Sciatic nerve (tissue), 2 donors: ENCODE measurements at regions not wholly inside any gene's neighbourhood (a gene's known extent, or its start where the extent isn't known, plus 50 kb on each side); places are given as distances from the start of the nearest gene placed in this dataset.
"Not testable (repeated sequence)": the region's sequence is repeated elsewhere in the genome, so short reads cannot be mapped to it uniquely, and the experiment has no call there.

Experiments used
- ATAC-seq: fragments of 200-7000 bp; cut with Tn5 transposase; one replicate; pipeline ENCODE4 v1.9.1; 2020; ENCODE audit warnings: mild to moderate bottlenecking, moderate library complexity
- DNase-seq: peaks from one replicate; pipeline ENCODE4 v3.0.0-alpha.2; 2020; ENCODE audit warnings: low spot score
- intact Hi-C: fragments of 100-400 bp; cut with DNase I; formaldehyde crosslinking; loops from one replicate; pipeline ENCODE4 v1.14.2; 2022
- donor health status: DM: no; HTN: no; CAD: no.
- donor health status: DM: no; HTN: no; CAD: no.

DNA sequence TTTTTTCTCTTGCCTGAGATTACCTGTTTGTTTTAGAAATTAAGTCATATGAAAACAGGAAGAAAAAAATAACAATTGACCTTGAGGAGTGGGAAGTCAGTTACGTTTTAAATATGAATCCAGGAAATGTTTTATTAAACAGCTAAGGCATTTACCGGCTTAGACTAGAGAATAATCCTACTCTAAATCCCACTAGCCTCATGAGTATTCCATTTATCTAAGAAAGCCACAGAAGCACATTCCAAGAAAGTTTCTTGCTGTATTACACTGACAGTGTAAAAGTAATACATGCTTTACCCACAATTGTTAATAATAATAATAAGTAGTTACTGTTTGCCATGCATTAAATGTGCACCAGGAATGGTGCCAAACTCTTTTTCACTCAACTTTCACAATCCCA, 90.9 kb downstream of the BMP4 start:
- ATAC-seq (no peak), DNase-seq (no peak)
- intact Hi-C loops = no loop called here

DNA sequence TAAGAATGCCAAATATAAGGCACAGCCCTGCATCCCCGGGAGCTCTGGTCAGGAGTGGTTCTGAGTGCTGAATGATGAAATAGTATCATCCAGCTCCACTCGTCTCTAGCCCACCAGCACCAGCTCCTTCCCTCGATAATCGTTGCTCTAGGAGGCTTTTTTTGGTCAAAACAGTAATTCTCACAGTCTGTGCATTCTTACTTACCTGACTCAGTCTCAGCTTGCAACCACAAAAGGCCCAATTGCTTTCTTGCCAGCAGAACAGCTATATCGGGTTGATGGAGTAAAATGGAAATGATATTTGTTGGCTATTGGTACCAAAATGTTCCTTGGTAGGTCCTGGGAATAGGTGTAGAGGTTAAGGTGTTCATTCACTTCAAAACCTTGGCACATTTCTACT, 94.8 kb downstream of the BMP4 start:
- no peak for DNase-seq
- ATAC-seq = no peak
- intact Hi-C loops = no loop called here

DNA sequence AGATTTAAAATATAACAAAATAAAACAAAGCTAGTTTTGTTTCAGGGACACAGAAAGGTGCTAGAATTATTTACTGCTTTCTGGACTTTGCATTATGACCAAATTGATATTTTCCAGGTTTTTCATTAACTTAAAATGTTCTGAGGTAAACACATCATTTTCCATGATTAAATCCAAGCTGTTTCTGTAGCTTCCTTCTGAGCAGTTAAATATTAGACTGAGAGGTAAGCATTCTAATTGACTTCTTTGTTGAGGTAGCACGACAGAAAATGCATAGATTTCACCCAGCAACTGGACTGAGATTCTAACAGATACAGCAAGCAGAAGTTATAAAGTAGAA, 98.3 kb downstream of the BMP4 start:
- DNase-seq (no peak), ATAC-seq (no peak)
- intact Hi-C loops = no loop called here

DNA sequence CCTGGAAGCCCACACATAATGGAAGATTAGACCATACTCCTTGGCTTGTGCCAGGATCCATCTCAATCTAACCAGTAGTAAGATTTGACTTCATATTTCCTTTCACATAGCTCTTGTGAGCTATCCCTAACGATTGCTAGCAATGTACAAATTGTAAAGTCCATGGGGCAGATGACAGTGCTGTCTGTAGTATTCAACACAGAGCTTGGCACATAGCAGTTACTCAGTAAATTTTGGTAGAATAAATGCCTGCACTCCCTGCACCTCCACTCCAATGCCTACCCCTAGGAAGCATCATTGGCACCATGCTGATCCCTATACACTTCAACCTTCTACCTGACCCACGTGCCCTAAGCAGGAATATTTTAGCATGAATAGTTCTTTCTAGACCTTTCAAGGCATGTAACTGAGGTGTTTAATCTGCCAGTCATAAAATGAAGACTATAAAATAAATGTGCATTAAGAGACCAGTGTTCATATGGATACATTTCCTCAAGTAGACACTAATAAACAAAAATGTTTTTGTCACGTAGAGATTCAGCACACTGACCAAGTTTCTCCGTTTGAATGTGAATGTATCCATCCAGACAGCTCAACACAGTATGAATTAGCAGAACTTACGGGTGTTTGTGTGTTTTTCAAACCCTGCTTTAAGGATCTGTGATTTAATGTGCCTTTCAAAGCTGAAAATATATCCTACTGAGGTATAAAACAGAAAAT, 98.8 kb downstream of the BMP4 start:
- ATAC-seq = no peak
- intact Hi-C loops = no loop called here
- DNase-seq = no peak

DNA sequence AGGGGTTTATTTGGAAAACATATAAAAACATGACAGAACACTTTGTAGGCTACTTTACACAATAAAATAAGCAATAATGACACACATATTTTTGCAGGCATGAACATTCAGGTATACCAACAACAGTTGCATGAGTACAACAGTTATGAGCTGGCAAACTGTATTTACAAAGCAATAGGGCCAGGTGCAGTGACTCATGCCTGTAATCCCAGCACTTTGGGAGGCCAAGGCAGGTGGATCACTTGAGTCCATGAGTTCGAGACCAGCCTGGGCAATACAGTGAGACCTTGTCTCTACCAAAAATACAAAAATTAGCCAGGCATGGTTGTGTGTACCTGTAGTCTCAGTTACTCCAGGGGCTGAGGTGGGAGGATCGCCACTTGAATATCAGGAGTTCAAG, 101.1 kb downstream of the BMP4 start:
- ATAC-seq (no peak), DNase-seq (no peak)
- intact Hi-C loops = no loop called here

DNA sequence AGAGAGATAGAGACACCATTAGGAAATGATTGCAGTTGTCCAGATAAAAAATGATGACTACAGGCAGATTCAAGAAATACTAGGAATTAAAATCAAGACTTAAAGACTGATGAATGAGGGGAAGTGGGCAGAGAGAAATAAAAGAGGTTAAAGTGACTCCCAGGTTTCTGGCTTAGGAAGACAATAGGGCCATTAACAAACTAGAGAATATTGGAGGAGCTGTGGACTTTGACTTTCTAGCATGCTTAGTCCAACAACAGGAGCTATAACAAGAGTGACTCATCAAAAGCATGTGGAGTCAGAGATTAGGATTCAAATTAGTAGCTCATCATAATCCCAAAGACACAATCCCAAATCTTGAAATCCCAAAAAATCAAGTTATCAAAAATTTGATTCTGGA, 101.5 kb downstream of the BMP4 start:
- DNase-seq = no peak
- ATAC-seq = no peak
- intact Hi-C loops = no loop called here

DNA sequence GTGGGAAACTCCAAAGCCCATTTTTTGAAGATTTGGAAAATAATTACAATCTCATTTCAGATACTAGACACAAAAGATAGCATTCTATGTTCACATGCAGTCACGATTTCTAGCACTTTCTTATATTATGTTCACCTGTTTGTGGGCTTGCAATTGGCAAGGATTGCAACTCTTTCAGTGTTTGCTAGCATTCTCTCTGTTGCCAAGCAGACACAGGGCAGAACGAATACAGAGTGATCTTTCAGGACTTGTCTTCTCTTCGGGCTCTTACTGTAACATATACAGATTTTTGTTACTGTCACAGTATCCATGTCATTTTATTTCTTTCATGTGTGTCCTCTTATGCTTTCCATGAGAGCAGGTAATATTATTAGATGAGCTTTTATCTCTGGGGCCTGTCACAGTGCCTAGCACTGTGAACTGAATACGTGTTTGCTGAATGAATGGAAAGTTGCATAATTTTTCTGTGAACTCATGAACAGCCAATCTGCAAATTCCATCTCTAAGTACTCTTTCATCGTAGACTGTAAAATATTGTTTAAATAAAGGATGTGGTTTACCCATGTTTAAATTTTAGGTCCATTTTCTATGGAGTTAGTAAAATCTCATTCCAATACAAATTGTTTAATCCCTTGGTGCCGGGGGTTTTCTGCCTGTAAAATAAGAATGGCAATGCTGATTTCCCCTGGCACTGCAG, 105.1 kb downstream of the BMP4 start:
- intact Hi-C loops = no loop called here
- DNase-seq (no peak), ATAC-seq (peak; percentile 50)

DNA sequence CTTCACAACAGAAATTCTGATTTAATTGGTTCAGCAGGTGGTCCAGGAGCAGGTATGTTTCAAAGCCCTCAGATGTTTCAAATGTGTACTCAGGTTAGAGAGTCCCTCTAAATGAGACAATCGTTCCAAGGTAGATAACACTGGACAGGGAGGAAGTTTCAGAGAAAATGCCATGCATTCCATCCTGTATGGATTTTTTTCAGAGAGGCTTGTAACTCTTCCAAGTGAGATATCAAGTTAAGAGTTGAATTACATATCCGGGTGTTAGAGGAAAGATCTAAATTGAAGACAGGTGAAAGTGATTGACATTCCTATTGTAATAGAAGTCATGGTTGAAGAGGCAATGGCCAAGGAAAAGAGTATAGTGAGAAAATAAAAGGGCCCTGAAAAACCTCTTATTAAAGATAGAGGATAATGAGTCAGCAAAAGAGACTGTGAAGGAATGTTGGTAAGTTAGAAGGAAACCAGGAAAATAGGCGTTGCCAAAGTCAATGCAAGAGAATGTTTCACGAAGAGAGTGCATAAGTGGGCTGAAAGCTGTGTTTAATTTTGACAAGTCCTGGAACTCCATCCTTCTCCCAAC, 105.8 kb downstream of the BMP4 start:
- peak; percentile 57 for ATAC-seq

DNA sequence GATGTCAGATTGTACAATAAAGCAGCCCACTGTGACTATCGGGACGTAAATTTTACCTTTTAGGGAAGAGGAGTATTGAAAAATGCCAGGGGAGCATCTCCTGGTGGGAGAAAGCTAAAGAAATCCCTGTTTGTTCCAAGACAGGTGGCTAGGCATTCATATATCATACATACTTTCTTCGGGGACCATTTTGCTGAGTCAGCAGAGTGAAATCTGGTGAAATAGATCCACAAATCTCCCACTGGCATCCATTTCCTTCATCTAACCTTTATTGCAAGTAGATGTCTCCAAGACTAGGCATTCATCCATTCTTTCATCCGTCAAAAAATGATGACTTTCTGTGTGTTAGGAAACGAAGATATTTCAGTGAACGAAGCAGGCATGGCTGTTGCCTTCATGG, 107.1 kb downstream of the BMP4 start:
- intact Hi-C loops = no loop called here
- DNase-seq = no peak
- ATAC-seq = no peak

More for the DNA sequence above, 105.8 kb downstream of the BMP4 start:
- DNase-seq = no peak
- intact Hi-C loops = no loop called here

DNA sequence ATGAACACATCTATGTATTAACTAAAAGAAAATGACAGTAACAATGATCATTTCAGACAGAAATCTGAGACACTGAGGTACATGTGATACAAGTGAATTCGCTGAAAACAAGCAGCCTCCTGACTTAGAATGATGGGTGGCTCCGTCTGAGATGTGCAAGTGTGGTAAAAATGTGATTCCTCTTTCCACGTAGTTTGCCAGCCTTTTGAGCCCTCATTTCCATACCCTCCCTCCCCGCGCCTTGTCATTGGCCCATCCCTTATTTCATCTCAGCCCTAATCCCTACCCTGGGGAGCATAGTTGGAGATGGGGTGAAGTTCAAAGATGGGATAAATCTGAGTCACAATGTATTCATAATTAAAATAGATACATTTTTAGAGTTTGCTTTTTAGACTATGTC, 107.8 kb downstream of the BMP4 start:
- DNase-seq = no peak

DNA sequence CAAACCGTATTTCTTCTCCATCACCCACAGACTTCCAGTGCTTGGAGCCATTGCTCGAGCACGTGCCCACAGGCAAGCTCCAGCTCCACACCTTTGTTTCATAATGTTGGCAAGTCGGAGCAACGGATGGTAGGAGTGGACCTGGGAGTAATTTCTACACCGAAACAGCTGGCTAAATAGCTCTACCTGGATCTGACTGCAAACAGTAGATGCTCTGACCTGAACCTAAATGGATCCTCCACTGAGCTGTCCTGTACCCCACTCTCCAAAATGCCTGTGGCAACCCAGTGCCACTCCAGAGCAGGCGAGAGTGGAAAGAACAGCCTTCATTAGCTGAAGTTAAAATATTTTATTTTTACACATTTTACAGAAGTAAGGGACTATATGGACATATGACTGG, 108.7 kb downstream of the BMP4 start:
- intact Hi-C loops = no loop called here

More for the DNA sequence above, 107.8 kb downstream of the BMP4 start:
- intact Hi-C loops = no loop called here
- ATAC-seq = no peak

DNA sequence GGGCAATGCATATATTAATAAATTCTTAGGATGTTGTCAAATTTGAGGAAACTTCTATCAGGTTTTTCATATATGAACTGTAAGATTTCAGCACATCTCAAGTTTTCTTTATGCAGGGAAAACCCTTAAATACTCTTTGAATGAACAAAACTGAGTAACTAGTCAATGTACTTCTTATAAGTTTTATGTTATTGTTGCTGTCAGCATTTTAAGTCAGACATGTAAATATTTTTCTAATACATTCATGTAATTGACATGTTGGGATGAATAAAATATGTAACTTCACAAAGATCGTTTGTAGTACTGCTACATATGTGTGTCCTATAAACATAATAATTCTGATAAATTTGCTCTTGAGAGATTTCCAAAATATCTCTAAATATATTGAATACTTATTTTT, 109.6 kb downstream of the BMP4 start:
- DNase-seq = no peak
- intact Hi-C loops = no loop called here
- no peak for ATAC-seq

More for the DNA sequence above, 108.7 kb downstream of the BMP4 start:
- no peak for DNase-seq
- ATAC-seq = no peak

DNA sequence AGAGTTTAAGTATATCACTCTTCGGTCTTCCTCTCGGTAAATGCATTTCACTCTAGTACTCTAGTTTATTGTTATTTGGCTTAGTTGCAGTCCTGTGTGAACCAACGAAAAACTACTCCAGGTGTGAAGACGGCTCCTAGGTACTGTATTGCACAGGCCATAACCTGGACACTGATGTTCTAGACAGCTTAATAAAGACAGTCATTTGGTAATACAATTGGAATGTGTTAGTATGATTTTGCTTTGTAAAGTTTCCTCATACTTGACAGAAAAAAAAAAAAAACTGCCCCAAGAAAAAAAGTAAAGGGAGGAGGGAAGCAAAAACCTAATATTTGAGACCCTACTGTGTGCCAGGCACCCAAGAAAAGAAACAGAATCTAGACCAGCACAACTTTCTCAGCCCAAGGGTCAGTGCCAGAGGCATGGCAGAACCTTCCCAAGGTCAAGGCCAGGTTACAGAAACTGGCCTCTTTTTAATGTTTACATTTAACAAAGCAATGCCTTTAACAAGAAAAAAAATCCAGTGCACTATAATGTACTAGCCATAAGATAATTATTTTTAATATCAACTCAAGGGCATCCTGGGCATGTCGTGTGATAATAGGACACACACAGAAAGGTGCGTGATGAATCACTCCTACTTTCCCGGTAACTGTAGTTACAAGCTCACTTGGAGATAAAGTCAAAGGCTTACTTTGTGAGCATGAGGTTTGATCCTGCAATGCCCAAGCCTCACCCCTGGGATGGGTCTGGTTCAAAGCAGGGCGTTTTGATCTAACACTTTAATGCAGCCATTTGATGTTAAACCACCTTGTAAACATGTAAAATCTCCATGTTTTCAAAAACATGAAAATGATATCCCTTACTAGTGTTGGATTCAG, 110.6 kb downstream of the BMP4 start:
- ATAC-seq (no peak), DNase-seq (no peak)
- intact Hi-C loops = no loop called here

DNA sequence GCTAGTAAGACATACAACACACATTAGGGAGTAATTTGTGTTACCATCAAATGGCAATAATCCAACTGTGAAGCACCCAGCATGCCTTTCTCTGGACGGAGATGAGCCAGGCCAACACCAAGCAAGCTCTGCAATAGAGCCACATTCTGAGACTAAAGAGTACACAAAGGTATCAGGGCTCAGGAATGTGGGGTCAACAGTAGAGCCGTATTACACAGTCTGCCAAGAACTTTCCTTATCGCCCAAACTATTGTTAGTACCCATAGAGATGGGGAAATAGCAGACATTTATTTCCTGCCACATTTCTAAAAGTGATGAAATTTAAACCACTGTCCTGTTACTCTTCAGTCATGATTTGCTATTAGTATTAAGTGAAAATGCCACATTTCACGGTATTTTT, 113.7 kb downstream of the BMP4 start:
- ATAC-seq = no peak

DNA sequence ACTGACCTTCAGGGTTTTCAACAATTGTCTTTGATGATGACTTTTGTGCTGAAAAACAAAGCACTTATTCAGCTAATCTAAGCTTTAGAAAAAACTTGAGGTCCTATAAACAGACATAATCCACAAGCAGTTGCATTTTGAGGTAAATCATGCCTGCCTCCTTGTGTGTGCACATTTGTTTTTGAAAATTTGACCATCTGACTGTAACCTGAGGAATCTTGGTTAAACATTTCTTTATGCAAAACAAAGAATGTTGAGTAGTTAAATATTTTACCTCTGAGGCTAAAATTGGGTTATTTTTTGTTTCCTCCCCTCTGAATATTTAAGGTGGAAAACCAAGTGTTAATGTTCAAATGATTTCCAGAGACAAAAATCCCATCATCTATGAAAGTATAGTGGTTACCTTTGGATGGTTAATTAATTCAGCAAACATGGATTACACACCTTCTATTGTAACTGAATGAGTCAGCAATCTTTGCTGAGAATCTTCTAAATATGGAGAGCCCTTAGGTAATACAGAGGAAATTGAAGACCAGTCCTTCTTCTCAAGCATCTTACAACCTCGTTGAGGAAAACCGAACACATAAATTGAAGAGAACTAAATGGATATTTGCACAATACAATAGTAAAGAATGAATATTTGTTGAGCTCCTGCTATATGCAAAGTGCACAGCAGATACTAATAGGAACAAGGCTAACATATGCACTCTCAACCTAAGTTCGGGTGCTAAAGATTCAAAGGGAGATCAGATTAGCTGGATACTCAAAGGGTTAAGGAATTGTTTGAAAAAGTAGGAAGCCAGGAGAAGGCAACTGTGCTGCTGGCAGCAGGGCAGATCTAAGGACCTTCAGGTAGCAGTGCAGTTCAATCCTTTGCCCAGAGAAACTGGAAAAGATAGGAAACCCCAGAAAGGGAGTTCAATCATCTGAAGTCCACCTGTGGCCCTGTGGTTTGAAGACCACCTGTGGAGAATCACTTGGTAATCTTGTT, 115.2 kb downstream of the BMP4 start:
- no peak for DNase-seq
- intact Hi-C loops = no loop called here
- no peak for ATAC-seq

More for the DNA sequence above, 113.7 kb downstream of the BMP4 start:
- intact Hi-C loops = no loop called here
- DNase-seq = no peak

DNA sequence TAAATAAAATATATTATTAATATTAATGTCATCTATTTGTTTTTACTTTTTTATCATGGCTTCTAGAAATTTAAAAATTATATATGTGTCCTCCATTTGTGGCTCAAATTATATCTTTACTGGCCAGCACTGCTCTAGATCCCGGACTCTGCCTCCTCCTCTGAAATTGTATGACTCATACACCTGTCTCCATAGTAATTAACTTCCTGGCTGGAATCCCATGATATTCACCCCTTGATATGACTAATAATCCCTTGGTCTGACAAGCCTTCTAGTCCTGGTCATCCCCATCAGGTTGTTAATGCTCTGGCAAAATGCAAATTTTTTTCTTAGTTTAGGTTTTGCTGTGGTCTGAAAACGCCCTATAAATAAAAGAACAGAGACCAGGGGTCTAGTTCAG, 116.2 kb downstream of the BMP4 start:
- DNase-seq (no peak), ATAC-seq (no peak)
- intact Hi-C loops = no loop called here

DNA sequence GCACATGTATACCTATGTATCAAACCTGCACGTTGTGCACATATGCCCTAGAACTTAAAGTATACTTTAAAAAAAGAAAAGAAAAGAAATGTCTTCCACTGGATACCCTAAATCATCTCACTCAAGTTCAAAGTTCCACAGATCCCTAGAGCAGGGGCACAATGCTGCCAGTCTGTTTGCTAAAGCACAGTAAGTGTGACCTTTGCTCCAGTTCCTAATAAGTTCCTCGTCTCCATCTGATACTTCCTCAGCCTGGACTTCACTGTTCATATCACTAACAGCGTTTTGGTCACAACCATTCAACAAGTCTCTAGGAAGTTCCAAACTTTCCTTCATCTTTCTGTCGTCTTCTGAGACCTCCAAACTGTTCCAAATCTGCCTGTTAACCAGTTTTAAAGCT, 118.3 kb downstream of the BMP4 start:
- intact Hi-C loops = no loop called here
- ATAC-seq (no peak), DNase-seq (no peak)

DNA sequence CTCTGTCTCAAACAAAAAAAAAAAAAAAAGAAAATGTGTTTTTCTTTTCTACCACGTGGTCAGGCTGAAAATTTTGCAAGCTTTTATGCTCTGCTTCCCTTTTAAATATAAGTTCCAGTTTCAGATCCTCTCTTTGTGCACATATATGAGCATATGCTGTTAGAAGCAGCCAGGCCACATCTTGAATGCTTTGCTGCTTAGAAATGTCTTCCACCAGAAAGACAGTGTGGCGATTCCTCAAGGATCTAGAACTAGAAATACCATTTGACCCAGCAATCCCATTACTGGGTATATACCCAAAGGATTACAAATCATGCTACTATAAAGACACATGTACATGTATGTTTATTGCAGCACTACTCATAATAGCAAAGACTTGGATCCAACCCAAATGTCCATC, 119.0 kb downstream of the BMP4 start:
- ATAC-seq, DNase-seq, intact Hi-C loops: not testable (repeated sequence)

DNA sequence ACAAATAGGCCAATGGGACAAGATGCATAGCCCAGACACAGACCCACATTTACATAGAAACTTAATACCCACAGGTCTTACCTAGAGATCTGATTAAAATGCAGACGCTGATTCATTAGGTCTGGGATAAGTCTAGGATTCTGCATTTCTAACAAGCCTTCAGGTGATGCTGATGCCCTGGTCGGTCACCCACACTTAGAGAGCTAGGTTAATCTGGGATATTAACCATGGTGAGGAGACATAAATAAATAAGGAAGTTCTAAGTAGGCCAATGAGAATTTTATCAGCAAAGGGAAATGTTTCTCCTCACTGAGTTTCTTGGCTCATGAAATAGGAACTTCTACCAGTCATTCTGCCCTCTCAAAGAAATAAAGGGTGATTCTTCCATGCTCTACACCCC, 120.1 kb downstream of the BMP4 start:
- intact Hi-C loops = no loop called here
- ATAC-seq (no peak), DNase-seq (no peak)
